Activated T-cell treated with anti-CD3 and anti-CD28 coated beads, Interleukin-2, amount 50 U/mL, for 48 hours (primary cell): ENCODE measurements at regions not wholly inside any gene's neighbourhood (a gene's known extent, or its start where the extent isn't known, plus 50 kb on each side); places are given as distances from the start of the nearest gene placed in this dataset.

ENCODE experiments used
- DNase-seq, 2 experiments: peaks; one replicate each; pipeline ENCODE4 v3.0.0-alpha.2; 2020

DNA sequence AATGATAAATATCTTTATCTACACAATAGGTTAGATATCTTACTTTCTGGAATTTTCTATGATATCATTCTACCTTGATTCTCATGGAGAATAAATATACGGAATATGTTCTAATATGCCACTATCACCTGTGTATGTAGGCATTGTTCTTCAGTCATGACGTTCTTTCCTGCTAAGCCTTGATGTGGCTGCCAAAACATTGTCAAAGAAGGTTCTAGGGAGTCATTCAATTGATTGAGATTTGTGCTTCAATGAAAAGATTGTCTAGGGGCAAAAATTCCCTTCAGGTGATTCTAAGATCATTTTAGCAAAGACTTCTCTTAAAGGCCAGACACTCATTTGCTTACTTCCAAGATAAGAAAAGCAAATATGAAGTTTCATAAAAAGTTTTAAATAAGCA lies 118.1 kb downstream of the MAT2B start:
- no peak for DNase-seq

GRCh38 chr5:163623986-163624385 lies 118.6 kb downstream of the MAT2B start:
- no peak for DNase-seq

DNA sequence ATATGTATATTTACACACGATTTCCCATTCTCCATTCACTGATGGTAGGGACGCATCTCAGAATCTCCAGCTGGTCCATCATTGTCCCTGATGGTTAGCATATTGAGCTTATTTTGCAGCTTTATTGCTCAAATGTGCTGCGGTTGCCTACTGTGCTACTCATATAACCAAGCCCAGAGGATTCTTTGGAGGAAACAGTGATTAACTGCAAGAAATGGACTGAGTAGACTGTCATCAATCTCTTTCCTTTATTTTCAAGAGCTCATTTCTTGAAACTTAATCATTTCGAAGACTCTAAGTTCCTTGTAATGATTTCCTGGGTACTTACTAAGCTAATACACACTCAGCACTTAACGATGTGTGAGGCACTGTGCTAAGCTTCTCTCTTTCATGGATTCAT lies 119.0 kb downstream of the MAT2B start:
- no peak for DNase-seq

DNA sequence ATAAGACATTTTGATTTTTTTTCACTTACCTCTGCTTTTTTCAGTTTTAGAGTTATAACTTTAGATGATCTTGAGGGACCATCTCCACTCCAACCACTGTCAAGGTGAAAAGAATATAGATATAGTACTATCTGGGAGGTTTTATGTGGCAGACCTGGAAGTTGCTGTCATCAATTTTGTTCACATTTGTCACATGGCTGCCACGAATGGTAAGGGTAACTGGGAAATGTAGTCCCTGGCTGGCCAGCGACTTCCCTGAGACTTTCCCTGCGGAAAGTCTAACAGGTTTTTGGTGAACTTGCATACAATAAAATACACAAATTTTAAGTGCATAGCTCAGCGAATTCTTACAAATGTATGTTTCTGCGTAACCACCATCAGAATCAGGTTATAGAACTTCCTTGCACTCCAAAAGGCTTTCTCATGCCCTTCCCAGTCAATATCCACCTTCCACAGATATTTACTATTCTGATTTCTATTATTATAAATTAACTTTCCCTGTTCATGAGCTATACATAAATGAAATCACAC lies 121.5 kb downstream of the MAT2B start:
- DNase-seq: no peak

DNA sequence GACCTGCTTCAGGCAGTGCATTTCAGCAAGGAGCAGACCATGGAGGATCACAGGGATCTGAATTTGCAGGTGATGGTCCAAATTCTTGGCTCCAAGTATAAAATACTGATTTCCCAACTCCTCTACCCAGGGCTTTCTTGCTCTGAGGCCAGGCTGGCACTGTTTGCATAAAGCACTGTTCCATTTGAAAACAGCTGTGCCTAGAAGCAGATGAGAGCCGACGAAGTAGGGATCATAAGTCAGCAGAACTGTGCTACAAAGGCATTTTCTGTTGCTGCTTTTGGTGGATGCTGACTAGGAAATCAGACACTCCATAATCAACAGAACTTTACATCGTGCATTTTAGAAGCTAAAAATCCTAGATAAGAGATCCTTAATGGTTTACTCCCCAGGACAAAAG lies 126.4 kb downstream of the MAT2B start:
- DNase-seq: no peak

DNA sequence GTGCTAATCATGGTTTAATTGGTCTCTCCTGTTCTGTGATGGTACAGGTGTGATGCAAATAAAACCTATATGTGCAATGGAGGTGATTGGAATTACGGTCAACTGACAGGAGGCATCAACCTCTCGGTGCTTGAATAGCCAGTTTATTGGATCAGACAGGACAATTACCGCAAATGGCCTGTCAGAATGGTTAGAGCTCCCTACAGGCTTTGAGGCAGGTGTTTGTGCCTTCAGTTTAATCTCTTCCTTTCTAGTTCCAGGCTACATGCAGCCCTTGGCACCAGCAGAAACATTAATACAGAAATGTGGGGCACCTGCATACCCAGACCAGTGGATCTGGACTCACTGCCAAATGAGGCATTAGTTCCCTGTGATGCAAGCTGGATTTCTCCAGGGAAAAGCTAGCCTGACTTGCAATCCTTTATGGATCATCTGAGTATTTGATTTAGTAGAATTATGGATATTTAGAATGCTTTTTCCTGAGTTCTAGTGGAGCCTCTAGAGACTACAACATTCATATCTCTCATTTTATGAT lies 128.6 kb downstream of the MAT2B start:
- no peak for DNase-seq

- no peak for DNase-seq
Measured at GRCh38 chr5:163635631-163636030, 130.2 kb downstream of the MAT2B start.

DNA sequence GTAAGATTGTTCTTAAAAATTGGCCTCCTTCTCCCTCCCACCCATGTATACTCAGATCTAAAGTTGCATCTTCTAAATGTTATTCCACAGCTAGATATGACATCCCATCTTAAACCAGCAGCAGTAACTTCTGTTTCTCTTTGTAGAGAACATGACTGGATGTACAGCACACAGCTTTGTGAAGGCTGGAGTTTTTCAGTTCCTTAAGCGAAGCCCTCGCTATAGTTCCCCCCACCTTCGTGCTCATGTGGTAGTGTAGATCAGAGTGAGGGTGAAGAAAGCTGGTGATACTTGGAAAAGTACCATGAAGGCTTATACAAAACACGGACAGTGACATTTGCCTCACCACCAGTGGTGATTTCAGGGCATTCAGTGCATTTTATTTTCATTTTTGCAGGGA lies 137.5 kb downstream of the MAT2B start:
- no peak for DNase-seq

DNA sequence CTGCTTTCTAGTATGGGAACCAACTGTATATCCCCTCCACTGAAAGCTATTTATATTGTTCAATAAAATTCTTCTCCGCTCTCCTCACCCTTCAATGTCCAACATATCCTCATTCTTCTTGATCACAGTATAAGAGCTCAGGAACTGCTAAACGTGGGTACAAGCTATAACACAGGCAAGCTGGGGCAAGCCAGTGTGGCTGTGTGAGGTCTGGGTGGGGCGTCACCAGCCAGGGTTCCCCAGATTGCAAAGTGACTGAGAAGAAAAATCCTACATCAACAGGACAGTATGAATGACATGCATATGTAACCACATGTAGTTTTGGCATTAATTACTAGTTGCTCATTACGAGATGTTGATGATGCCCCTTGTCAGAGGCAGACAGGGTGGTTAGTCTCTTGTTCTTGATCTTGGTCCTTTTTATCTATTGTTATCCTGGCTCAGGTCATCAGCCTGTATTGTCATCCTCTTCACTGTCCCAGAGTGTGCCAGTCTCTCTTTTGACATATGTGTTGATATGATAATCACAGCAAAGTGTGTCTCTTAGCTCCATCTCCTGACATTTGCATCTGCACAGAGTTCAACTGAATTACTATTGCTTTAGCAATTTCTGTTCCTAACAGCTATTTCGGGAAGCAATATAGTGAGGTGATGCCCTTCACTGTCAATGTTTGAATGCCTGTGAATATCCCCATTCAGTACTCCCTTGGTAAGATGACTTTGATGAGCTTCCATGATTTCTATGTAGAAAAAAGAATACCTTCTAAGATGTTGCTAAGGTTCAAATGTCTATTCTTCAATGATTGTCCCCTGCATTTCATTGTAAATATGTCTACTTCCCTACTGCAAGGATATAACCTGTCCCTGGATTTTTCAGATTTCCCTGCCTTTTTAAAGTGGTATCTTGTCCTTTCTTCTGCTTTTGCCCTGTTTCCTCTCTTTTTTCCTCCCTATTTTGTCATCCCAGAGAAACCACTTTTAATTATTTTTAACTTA lies 140.3 kb downstream of the MAT2B start:
- DNase-seq: no peak

- no peak for DNase-seq
Measured at GRCh38 chr5:163649514-163649913, 144.1 kb downstream of the MAT2B start.

DNA sequence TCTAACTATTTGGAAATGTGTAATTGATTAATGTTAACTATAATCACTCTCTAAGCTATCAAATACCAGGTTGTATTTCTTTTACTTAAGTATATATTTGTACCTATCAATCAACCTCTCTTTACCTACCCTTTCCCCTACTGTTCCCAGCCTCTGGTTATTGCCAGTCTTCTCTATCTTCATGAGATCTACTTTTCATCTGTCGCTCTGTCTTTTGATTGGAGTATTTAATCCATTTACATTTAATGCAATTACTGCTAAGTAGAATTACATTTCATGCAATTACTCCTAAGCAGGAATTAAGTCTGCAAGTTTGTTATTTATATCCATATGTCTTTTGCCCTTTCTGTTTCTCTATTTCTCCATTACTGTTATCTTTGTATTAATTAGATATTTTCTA lies 148.1 kb downstream of the MAT2B start:
- DNase-seq: no peak

DNA sequence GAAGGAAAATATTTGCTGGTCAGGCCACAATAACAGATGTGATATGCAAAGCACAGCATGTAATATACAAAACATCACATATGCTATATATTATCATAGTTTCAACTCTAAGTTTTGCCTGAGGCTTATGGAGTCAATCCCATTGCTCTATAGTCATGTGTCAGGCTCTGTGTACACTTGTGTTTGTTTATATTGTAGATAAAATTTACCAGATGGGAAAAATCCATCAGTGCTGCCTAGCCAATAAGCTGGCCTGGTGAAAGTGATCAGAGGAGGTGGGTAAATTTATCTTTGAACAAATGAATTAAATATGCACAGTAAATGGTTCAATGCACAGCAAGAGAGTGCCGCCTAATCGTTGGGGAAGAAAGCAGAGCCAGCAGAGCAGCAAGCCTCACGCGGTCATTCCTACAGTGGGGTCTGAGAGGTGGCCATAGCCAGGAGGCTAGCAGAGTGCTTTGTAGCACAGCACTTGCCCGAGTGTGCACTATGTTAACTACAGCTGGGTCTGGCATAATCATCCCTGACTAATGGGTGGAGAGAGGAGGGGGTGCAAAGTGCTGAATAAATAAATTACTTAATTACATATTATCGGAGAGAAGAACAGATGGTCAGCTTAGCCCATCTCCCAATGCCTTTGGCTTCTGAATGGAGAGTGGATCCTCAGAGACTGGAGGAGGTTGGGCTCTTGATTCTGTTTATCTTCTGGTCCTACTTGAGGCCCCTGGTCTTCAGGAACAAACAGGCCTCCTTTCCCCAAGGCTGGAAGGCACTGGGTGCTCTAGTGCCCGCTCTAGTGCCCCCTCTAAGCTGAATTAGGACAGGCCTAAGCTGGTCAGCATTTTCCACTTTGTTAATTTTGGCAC lies 153.5 kb downstream of the MAT2B start:
- no peak for DNase-seq

DNA sequence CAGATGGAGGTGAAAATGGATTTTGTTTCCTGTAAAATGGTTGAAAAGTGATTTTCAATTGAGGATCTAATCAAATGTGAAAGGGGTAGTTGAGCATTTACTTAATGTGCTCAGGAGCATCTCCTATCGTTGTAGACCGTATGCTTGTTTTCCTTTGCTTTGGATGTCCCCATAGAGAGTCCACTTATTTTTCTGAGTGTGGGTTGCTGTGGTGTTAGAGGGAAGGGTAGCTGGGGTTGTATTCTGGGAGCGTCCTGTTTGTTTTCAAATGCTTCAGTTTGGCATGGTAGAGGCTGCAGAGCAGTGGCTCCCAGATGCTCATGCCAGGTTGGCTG lies 154.1 kb downstream of the MAT2B start:
- DNase-seq: no peak

DNA sequence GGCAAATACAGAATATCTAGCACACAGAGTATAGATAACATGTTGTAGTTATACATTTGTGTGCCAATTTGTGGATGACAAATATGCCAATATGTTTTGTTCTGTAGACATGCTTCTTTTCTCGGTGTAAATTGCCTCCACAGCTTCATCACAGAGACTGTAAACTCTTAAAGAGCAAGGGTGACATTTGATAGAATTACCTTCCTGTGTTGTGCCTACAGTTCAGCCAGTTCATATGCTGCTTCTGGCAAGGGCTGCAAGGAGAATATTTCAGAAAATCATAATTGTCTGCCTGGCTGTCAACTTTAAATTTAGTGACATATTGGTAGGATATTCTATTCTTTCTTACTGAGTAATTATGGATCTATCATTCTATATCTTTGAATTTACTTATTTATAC lies 155.1 kb downstream of the MAT2B start:
- no peak for DNase-seq

DNA sequence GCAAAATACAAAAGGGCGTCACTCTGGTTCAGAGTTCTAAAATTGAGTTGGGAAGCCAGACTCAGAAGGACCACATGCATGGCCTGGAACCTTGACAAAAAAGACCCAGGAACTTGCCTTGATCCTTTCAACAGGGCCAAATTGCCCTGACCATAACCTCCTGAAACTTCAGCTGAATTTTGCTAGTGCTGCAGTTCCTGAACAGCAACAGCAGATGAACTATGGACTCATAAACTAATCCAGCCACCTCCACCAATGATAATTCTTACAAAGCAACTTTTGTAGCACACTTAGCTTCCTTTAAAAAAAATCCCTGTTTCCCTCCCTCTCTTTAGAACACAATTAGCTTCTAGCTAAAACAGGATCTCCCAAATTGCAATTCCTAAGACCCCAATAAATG lies 155.9 kb downstream of the MAT2B start:
- no peak for DNase-seq

DNA sequence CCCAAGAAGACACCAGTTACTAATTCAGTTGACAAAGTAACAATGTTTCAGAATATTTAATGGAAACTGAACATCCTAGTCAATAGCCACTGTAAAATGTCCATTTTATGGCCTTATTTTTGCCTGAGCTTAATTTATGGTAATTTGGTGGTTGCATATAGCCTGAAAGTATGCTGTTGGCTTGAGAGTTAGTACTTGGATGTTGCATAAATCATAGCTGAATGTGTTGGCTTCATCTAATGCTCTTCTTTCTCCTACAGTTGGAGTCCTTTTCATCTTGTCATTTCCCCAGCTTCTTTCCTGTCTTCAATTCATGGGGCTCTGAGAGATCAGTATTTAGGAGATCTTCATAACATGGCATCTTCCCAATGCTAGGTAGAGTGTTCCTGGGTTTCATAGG lies 164.6 kb downstream of the MAT2B start:
- DNase-seq: no peak

DNA sequence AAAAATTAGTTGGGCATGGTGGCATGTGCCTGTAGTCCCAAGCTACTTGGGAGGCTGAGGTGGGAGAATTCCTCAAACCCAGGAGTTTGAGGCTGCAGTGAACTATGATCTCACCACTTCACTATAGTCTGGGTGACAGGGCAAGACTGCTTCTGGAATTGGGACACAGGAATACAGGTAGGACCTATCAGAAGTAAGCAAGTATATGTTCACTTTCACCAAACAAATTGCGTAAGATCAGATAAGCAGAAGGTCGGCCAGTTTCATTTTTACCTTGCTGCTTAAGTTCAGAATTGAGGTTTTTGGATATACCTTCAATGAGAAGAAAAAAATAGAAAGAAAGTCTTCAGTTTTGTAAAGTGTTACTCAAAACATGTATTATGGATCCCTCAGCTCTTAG lies 171.7 kb downstream of the MAT2B start:
- no peak for DNase-seq

DNA sequence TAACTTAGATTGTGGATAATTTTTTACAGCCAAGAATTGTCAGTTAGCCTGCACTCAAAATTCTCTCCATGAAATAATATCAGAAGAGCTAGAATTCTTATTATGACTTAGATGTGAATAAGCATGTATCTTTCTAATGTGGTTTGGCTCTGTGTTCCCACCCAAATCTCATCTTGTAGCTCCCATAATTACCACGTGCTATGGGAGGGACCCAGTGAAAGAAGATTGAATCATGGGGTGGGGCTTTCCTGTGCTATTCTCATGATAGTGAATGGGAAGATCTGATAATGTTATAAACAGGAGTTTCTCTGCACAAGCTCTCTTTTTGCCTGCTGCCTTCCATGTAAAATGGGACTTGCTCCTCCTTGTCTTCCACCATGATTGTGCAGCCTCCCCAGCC lies 176.8 kb downstream of the MAT2B start:
- DNase-seq: no peak

DNA sequence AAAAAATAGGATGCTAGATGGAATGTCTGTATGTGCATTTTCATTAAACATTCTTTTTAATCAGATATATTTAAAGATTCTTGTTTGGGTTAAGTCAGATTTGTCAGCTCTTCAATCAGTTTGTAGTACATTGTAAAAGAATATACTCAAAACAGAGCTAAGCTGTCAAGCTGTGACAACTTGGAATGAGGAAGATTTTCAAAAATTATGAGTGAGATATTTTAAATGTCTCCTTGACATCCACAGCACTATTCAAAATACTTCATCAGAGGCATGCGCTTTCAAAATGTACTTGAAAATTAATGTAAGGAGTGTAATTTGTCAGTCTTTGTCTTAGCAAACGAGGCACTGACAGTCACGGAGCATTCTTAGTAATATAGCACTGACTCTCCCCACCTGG lies 182.0 kb downstream of the MAT2B start:
- DNase-seq: no peak

DNA sequence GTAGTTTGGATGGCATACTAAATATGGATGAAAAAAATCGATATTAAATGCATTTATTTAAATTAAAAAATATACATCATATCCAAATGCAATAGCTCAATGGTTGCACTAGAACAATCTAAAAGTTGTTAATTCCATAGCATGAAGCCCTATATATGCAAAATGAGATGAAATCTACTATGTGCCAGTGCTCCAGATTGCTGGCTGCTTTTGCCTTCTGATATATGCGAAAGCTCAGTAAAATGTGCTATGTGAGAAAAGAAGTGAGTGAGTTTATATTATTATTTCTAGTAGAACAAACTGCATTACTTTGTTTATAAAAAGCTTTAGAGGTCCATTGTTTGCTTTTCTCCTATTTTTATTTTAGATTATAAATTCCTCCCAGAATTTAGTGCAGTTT lies 186.7 kb downstream of the MAT2B start:
- DNase-seq: no peak

GRCh38 chr5:163695830-163696578 lies 190.6 kb downstream of the MAT2B start:
- DNase-seq: no peak

GRCh38 chr5:163696579-163696887 lies 191.1 kb downstream of the MAT2B start:
- DNase-seq: no peak
